ENCODE measurements at regions not wholly inside any gene's neighbourhood (a gene's known extent, or its start where the extent isn't known, plus 50 kb on each side); places are given as distances from the start of the nearest gene placed in this dataset.

DNA sequence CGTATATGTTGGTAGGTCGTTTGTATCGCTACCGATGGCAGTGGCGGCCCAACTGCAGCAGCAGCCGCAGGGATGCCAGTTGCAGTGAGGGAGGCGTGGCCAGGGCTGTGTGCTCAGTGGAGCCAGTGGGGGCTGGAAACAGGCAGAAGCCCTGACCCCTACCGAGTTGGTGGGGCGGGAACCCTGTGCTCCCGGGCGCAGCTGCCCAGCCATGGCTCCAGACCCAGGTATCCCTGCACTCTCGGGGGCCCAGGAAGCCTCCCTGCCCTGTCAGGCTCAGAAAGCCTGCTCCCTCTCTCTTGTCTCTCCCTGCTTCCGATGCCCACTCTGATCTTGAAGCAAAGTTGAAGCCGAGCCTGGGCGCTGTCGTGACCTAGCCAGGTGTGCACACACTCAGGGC is 78.6 kb upstream of the ITGB1 start:
- H3K4me3 ChIP-seq: no peak overlapping the region
- no peak overlapping the region for H3K27ac ChIP-seq
- no peak for DNase-seq (ENCODE audit: extremely low spot score in 2 of 2)
- TF ChIP-seq CTCF (IDR thresholded peaks at IDR 0.05): no peak
- TF ChIP-seq POLR2A (IDR thresholded peaks at IDR 0.05): no peak
- no peak for TF ChIP-seq POLR2AphosphoS5 (IDR thresholded peaks at IDR 0.05; ENCODE audit: insufficient read depth in 1 of 2, low read depth in 1 of 2)
- H3K4me1 ChIP-seq: peaks cover 13% of the 10 kb centered on the region
- H3K27me3 ChIP-seq: no peaks in the 10 kb centered on the region
- no peaks in the 10 kb centered on the region for H3K36me3 ChIP-seq
- intact Hi-C loops (cut with DNase I): no loop called here
- no peaks in the 10 kb centered on the region for H3K9me3 ChIP-seq

GRCh38 chr10:33035411-33035810 is 77.4 kb upstream of the ITGB1 start:
- no peak overlapping the region for H3K4me3 ChIP-seq
- no peak for DNase-seq (ENCODE audit: extremely low spot score in 2 of 2)
- no peak overlapping the region for H3K27ac ChIP-seq
- no peaks in the 10 kb centered on the region for H3K36me3 ChIP-seq
- H3K4me1 ChIP-seq: peaks cover 13% of the 10 kb centered on the region
- intact Hi-C loops (cut with DNase I): no loop called here
- no peak for TF ChIP-seq POLR2AphosphoS5 (IDR thresholded peaks at IDR 0.05; ENCODE audit: insufficient read depth in 1 of 2, low read depth in 1 of 2)
- TF ChIP-seq CTCF (IDR thresholded peaks at IDR 0.05): no peak
- no peak for TF ChIP-seq POLR2A (IDR thresholded peaks at IDR 0.05)
- no peaks in the 10 kb centered on the region for H3K9me3 ChIP-seq
- H3K27me3 ChIP-seq: no peaks in the 10 kb centered on the region

DNA sequence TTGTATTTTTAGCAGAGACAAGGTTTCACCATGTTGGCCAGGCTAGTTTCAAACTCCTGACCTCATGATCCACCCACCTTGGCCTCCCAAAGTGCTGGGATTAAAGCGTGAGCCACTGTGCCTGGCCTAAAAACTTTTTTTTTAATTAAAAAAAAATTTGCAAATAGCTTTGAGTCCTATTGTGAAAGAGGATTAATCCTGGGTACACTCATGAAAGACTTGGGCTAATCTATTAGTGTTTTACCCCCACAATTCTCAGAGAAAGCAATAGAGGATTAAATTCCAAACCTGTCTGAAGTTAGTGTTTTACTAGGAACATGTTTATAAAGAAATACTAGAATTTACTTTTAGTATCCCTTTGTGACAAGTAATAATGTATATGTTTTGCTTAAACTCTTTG is 76.9 kb upstream of the ITGB1 start:
- intact Hi-C loops (cut with DNase I): no loop called here
- Histone ChIP-seq H3K27me3 (no peaks in the 10 kb centered on the region), H3K9me3 (no peaks in the 10 kb centered on the region), H3K4me3 (no peak overlapping the region), H3K27ac (no peak overlapping the region), H3K36me3 (no peaks in the 10 kb centered on the region), H3K4me1 (peaks cover 13% of the 10 kb centered on the region)
- no peak for DNase-seq (ENCODE audit: extremely low spot score in 2 of 2)
- TF ChIP-seq CTCF (IDR thresholded peaks at IDR 0.05): no peak
- TF ChIP-seq POLR2AphosphoS5 (IDR thresholded peaks at IDR 0.05; ENCODE audit: insufficient read depth in 1 of 2, low read depth in 1 of 2): no peak
- TF ChIP-seq POLR2A (IDR thresholded peaks at IDR 0.05): no peak

DNA sequence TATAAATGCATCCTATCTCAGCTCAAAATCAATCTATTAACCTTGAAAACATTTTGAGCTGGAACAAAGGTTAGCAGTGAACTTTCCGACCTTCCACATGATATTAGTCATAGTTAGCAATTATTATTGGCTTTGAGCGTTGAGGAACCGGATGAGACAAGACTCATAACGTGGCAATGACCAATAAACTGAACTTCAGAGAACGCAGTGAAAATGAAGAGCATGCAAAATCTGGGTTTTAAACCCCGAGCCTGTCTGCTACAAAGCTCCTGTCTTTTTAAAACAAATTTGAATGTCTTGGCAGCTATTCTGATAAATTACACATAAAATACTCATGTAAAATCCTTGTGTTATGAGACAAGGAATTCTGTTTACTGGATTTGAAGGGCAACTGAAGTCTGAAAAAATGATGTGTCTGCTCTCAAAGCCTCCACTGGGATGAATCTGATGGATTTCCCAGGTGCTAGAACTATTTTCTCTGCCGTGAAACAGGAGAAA is 74.7 kb upstream of the ITGB1 start:
- Histone ChIP-seq H3K27me3 (no peaks in the 10 kb centered on the region), H3K36me3 (no peaks in the 10 kb centered on the region), H3K9me3 (no peaks in the 10 kb centered on the region), H3K27ac (no peak overlapping the region), H3K4me3 (no peak overlapping the region), H3K4me1 (peaks cover 13% of the 10 kb centered on the region)
- DNase-seq (ENCODE audit: extremely low spot score in 2 of 2): no peak
- intact Hi-C loops (cut with DNase I): no loop called here
- TF ChIP-seq CTCF (IDR thresholded peaks at IDR 0.05) (no peak), POLR2AphosphoS5 (IDR thresholded peaks at IDR 0.05; ENCODE audit: insufficient read depth in 1 of 2, low read depth in 1 of 2) (peak in 1 of 2 donors; percentile 24)

GRCh38 chr10:33031815-33032653 is 74.0 kb upstream of the ITGB1 start:
- no peak for TF ChIP-seq POLR2A (IDR thresholded peaks at IDR 0.05)
- TF ChIP-seq CTCF (IDR thresholded peaks at IDR 0.05): no peak
- no peak for TF ChIP-seq POLR2AphosphoS5 (IDR thresholded peaks at IDR 0.05; ENCODE audit: insufficient read depth in 1 of 2, low read depth in 1 of 2)
- Histone ChIP-seq H3K9me3 (no peaks in the 10 kb centered on the region), H3K4me3 (no peak overlapping the region), H3K27ac (no peak overlapping the region), H3K36me3 (no peaks in the 10 kb centered on the region), H3K4me1 (peaks cover 13% of the 10 kb centered on the region), H3K27me3 (no peaks in the 10 kb centered on the region)
- DNase-seq (ENCODE audit: extremely low spot score in 2 of 2): no peak
- intact Hi-C loops (cut with DNase I): no loop called here

Data from vagina (tissue), 2 donors.